Choroid plexus epithelial cell (primary cell): ENCODE measurements at regions not wholly inside any gene's neighbourhood (a gene's known extent, or its start where the extent isn't known, plus 50 kb on each side); places are given as distances from the start of the nearest gene placed in this dataset.

Experiments
- DNase-seq: peaks from one replicate; pipeline ENCODE4 v3.0.0-alpha.2; 2010; ENCODE audit warnings: low read depth
- H3K4me3 ChIP-seq: 2 replicates; pipeline ENCODE4 v1.5.1; 2011; ENCODE audit warnings: low read depth, mild to moderate bottlenecking, control low read depth, low read length, moderate library complexity
- CTCF ChIP-seq: conservative IDR thresholded peaks from 2 replicates; pipeline ENCODE4 v1.5.1; 2011; ENCODE audit warnings: low read depth, mild to moderate bottlenecking, control low read depth, inconsistent platforms, low read length, moderate library complexity

- no peak overlapping the region for H3K4me3 ChIP-seq
- TF ChIP-seq CTCF: no peak
- no peak for DNase-seq
Measured at GRCh38 chr12:114274131-114274530, 131.8 kb downstream of the TBX5 start.

- no peak overlapping the region for H3K4me3 ChIP-seq
- no peak for DNase-seq
- no peak for TF ChIP-seq CTCF
Measured at GRCh38 chr12:114272605-114273004, 133.3 kb downstream of the TBX5 start.

- H3K4me3 ChIP-seq: no peak overlapping the region
- TF ChIP-seq CTCF: no peak
- DNase-seq: no peak
Measured at GRCh38 chr12:114272071-114272470, 133.9 kb downstream of the TBX5 start.

GRCh38 chr12:114269153-114269552 lies 136.8 kb downstream of the TBX5 start:
- DNase-seq: no peak
- no peak for TF ChIP-seq CTCF
- no peak overlapping the region for H3K4me3 ChIP-seq

- H3K4me3 ChIP-seq: no peak overlapping the region
- no peak for DNase-seq
- TF ChIP-seq CTCF: no peak
Measured at GRCh38 chr12:114266536-114266935, 139.4 kb downstream of the TBX5 start.

GRCh38 chr12:114265036-114265435 lies 140.9 kb downstream of the TBX5 start:
- no peak for DNase-seq
- no peak overlapping the region for H3K4me3 ChIP-seq
- no peak for TF ChIP-seq CTCF

- DNase-seq: no peak
- TF ChIP-seq CTCF: no peak
Measured at GRCh38 chr12:114263056-114263805, 142.7 kb downstream of the TBX5 start.

More at GRCh38 chr12:114263056-114263805, 142.7 kb downstream of the TBX5 start:
- no peak overlapping the region for H3K4me3 ChIP-seq
